Gastroesophageal sphincter (tissue), 4 donors: ENCODE measurements at regions not wholly inside any gene's neighbourhood (a gene's known extent, or its start where the extent isn't known, plus 50 kb on each side); places are given as distances from the start of the nearest gene placed in this dataset.

ENCODE experiments used
- ATAC-seq: fragments of 150-250 bp; one replicate; pipeline ENCODE4 v1.9.1; 2016; ENCODE audit warnings: mild to moderate bottlenecking, moderate library complexity
- H3K27ac ChIP-seq, 4 donors: fragments of 200-600 bp; sonication (generic) in 3 of 4; 1 replicate in 3 of 4; 2 replicates in 1 of 4; pipeline ENCODE4 v1.5.1; 2016 to 2019
- H3K27me3 ChIP-seq: fragments of 200-600 bp; sonication (generic); one replicate; pipeline ENCODE4 v1.5.1; 2019
- H3K36me3 ChIP-seq, 2 donors: fragments of 200-600 bp; sonication (generic); one replicate each; pipeline ENCODE4 v1.5.1; 2019; ENCODE audit warnings: control low read depth in 1 of 2
- H3K4me1 ChIP-seq, 3 donors: fragments of 200-600 bp; sonication (generic); 1 replicate in 2 of 3; 2 replicates in 1 of 3; pipeline ENCODE4 v1.5.1; 2016 to 2019; ENCODE audit warnings: control low read depth in 2 of 3
- H3K4me3 ChIP-seq, 2 donors: fragments of 200-600 bp; sonication (generic); one replicate each; pipeline ENCODE4 v1.5.1; 2019; ENCODE audit warnings: mild to moderate bottlenecking in 1 of 2, moderate library complexity in 1 of 2
- H3K9me3 ChIP-seq, 3 donors: fragments of 200-600 bp; sonication (generic); one replicate each; pipeline ENCODE4 v1.5.1; 2017 to 2019; ENCODE audit warnings: control low read depth in 2 of 3
- EP300 ChIP-seq: sonication (generic); formaldehyde crosslinking; IDR thresholded peaks from one replicate; pipeline ENCODE4 v1.6.1; 2017; ENCODE audit warnings: antibody characterized with exemption, mild to moderate bottlenecking
- POLR2A ChIP-seq, 2 donors: fragments of 450-650 bp; IDR thresholded peaks; one replicate each; pipeline ENCODE4 v1.6.1; 2017; ENCODE audit warnings: antibody characterized with exemption in 2 of 2, mild to moderate bottlenecking in 2 of 2, moderate library complexity in 1 of 2
- POLR2AphosphoS5 ChIP-seq: sonication (generic); formaldehyde crosslinking; IDR thresholded peaks from one replicate; pipeline ENCODE4 v1.6.1; 2017; ENCODE audit warnings: antibody characterized with exemption
- WGBS, 2 donors: methylation state at CpG; one replicate each; pipeline ENCODE4 v1.1.5; 2018; ENCODE audit warnings: low coverage in 1 of 2; 5-methylcytosine and 5-hydroxymethylcytosine counted together
- TF ChIP-seq, protein P1 (sequence below), 4 experiments: fragments of 200-600 bp in 2 of 4; fragments of 450-650 bp in 2 of 4; sonication (generic) in 1 of 4; IDR thresholded peaks; one replicate each; pipeline ENCODE4 v1.5.1; 2017 to 2019; ENCODE audit warnings: antibody characterized with exemption in 4 of 4, mild to moderate bottlenecking in 2 of 4, moderate library complexity in 2 of 4

DNA sequence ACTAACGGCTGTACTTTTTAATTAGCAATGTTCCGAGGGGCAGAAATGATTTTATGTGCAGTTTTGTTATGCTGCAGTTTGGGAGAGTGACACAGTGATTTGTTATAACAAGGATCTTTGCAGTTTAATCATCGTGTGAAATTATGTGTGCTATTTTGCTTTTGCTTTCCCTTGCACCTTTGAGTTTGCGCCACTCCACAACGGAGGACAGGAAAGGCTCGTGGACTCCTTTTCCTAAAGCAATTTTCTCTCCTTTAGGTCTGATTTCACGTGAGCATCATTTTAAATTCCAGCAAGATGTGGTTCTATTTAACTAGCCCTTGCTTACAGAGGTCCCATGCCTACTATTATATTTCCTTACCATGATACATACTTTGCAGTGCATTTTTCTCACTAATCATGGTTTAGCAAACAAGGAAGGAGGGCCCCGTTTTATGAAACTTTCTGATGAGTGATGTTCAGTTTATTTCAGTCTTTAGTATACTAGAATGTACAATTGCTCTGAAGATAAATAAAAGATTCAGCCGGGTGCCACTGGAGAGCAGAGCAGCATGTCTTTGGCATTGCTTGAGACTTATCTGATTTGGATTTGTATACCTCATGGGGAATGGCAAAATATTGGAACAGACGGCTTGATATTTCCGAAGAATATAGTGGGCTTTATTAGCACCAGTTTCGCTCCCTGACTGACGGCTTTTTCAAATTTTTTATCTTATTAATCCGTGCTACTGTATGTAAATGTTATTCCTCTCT is 528.2 kb upstream of the FANCL start:
- TF ChIP-seq, protein P1, sequence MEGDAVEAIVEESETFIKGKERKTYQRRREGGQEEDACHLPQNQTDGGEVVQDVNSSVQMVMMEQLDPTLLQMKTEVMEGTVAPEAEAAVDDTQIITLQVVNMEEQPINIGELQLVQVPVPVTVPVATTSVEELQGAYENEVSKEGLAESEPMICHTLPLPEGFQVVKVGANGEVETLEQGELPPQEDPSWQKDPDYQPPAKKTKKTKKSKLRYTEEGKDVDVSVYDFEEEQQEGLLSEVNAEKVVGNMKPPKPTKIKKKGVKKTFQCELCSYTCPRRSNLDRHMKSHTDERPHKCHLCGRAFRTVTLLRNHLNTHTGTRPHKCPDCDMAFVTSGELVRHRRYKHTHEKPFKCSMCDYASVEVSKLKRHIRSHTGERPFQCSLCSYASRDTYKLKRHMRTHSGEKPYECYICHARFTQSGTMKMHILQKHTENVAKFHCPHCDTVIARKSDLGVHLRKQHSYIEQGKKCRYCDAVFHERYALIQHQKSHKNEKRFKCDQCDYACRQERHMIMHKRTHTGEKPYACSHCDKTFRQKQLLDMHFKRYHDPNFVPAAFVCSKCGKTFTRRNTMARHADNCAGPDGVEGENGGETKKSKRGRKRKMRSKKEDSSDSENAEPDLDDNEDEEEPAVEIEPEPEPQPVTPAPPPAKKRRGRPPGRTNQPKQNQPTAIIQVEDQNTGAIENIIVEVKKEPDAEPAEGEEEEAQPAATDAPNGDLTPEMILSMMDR (IDR thresholded peaks at IDR 0.05) = no peak
- TF ChIP-seq POLR2A (IDR thresholded peaks at IDR 0.05) (no peak), EP300 (no peak), POLR2AphosphoS5 (no peak)
- 53 to 67% methylated on average over 12 to 14 of the region's 14 CpGs for WGBS, 2 donors

DNA sequence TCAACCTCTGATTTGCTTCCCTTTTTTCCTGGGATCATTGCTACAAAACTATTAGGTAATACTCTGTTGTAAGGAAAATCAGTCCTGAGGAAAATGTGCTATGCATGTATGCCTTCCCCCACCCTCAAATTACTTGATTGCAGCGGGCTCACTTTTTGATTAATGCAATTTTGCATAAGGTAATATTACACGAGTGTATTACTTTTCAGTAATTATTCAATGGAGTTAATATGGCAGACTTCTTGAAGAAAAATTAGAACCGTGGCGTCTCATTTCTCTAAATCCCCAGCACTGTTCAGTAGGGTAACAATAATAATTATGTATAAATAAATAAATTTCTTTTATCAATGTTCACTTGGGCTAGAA is 527.6 kb upstream of the FANCL start:
- no peak for TF ChIP-seq POLR2AphosphoS5
- Histone ChIP-seq H3K27ac (no peak overlapping the region), H3K36me3 (no peaks in the 10 kb centered on the region), H3K4me3 (no peak overlapping the region), H3K9me3 (no peaks in the 10 kb centered on the region), H3K27me3 (peaks cover 23% of the 10 kb centered on the region), H3K4me1 (no peaks in the 10 kb centered on the region)
- 76 to 83% methylated on average over 3 to 4 of the region's 4 CpGs for WGBS, 2 donors
- ATAC-seq = no peak

More for the DNA sequence above, 528.2 kb upstream of the FANCL start:
- Histone ChIP-seq H3K27me3 (peaks cover 23% of the 10 kb centered on the region), H3K27ac (no peak overlapping the region), H3K4me1 (no peaks in the 10 kb centered on the region), H3K9me3 (no peaks in the 10 kb centered on the region), H3K4me3 (no peak overlapping the region), H3K36me3 (no peaks in the 10 kb centered on the region)
- ATAC-seq = no peak

DNA sequence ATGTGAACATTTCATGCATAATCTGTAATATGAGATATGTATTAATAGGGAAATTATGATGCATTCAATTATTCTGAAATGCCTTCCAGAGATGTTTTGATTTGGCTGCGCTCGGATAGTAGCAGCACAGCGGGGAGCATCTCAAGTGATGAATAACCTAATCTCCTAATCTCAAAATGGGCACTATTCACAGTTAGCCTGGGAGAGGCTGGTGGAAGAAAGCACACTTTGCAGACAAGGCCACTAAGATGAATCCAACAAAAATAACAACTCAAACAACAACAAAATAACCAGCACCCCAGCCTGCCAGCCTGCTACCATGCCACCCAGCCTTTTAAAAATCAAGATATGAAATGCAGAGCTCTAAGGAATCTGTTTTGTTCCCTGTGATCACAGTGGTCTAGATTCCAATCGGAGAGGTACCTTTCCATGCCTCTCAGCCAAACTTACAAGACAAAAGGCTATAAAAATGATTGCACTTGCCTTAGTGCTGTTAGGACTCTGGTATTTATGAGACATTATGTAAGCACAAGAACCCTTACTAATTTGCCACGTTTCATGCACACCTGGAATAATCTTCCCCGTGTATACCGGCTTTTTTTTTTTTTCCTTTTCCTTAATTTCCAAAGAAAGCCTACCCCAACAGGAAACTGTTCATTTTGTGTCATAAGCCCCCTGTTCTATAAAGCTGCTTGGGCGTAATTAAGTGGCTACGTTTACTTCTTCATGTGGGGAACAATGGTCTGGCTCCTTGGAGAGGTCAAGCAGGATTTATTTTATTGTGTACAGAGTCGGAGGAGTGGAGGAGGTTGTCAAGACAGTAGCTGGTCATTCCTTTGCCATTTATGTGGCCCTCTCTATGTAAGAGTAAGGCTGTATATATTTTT is 526.9 kb upstream of the FANCL start:
- H3K4me3 ChIP-seq = no peak overlapping the region
- ATAC-seq = no peak
- H3K27me3 ChIP-seq = peaks cover 23% of the 10 kb centered on the region
- H3K27ac ChIP-seq = no peak overlapping the region
- TF ChIP-seq POLR2A (IDR thresholded peaks at IDR 0.05) (no peak), POLR2AphosphoS5 (no peak), EP300 (no peak)
- TF ChIP-seq, protein P1 (IDR thresholded peaks at IDR 0.05) = no peak
- no peaks in the 10 kb centered on the region for H3K4me1 ChIP-seq
- H3K9me3 ChIP-seq = no peaks in the 10 kb centered on the region
- H3K36me3 ChIP-seq = no peaks in the 10 kb centered on the region
- 62 to 73% methylated on average over 10 of the region's 10 CpGs for WGBS, 2 donors

DNA sequence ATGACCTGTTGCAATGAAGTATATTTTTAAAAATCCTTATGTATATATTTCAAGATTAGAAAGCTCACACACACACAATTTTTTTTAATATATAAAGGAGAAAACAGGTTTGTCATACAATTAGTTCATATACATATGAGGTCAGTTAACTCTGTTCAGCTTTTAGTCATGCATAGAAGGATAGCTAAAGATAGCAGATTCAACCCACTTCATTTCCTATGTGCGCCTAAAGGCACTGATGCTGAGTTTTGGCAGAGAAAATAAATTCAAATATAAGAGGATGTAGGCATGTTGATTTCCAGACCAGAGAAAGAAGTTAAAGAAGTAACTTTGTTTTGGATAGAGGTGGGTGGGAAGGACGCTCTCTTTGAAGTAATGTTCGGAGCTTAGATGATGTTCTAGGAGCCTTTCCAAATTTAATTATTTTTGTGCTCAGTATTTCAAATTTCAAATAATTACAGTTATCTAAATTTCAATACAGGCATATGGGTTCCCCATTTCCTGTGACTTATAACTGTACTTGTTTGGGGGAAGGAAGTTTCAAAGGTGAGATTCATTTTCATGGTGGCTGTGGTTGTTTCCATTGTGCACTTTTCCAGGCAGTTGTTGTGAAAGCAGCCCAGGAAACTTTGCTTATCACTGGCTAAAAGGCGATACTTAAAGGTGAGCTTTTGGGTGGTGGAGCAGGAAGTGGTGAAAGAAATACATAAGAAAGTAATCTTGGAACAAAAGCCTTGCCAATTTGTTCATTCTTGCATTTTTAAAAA is 523.4 kb upstream of the FANCL start:
- H3K27me3 ChIP-seq = peaks cover 8% of the 10 kb centered on the region
- no peaks in the 10 kb centered on the region for H3K4me1 ChIP-seq
- TF ChIP-seq, protein P1 (IDR thresholded peaks at IDR 0.05) = no peak
- TF ChIP-seq POLR2A (IDR thresholded peaks at IDR 0.05) (no peak), POLR2AphosphoS5 (no peak), EP300 (no peak)
- no peaks in the 10 kb centered on the region for H3K9me3 ChIP-seq
- no peak overlapping the region for H3K27ac ChIP-seq
- WGBS, 2 donors = 61 to 85% methylated on average over 4 of the region's 4 CpGs
- no peak overlapping the region for H3K4me3 ChIP-seq
- H3K36me3 ChIP-seq = no peaks in the 10 kb centered on the region
- no peak for ATAC-seq

DNA sequence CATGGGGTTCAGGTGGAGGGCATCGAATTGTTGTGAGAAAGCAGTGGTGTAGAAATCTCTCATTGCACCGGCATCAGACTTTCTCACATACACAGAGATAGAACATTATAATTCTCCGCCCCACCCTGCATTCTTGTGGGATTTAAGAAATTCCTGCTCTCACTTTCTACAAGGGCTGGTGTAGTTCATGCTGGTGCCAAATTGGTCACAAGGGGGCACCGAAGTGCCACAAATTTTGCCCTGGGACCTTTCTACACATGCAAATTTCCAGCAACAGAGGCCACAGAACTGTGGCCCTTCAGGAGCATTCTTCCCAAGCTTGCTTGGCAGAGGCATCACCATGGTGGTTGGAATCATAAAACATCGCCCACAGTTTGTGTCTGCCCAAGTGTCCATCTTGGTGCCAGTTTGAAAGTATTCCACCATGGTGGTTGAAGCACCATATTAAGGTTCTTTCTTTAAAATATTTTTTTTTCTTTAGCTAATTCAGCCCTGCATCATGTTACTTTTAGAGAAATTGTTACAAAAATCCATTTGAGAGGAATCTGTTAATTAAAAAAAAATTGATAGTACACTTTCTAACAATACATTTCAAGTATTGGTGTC is 521.2 kb upstream of the FANCL start:
- H3K27ac ChIP-seq = no peak overlapping the region
- no peaks in the 10 kb centered on the region for H3K4me1 ChIP-seq
- H3K36me3 ChIP-seq = no peaks in the 10 kb centered on the region
- no peak for ATAC-seq
- H3K9me3 ChIP-seq = no peaks in the 10 kb centered on the region
- WGBS, 2 donors = 17 to 23% methylated on average over 3 to 5 of the region's 5 CpGs
- TF ChIP-seq POLR2AphosphoS5 = no peak
- TF ChIP-seq EP300 = no peak
- no peak for TF ChIP-seq POLR2A (IDR thresholded peaks at IDR 0.05)
- TF ChIP-seq, protein P1 (IDR thresholded peaks at IDR 0.05) = peak in 2 of 4 experiments; percentile 36 to 62
- no peak overlapping the region for H3K4me3 ChIP-seq
- peaks cover under 1% of the 10 kb centered on the region for H3K27me3 ChIP-seq
